H1 (cell line): ENCODE measurements at regions not wholly inside any gene's neighbourhood (a gene's known extent, or its start where the extent isn't known, plus 50 kb on each side); places are given as distances from the start of the nearest gene placed in this dataset.

Experiments
- BACH1 ChIP-seq: IDR thresholded peaks from 2 replicates; pipeline ENCODE4 v1.6.1; 2012; ENCODE audit warnings: low read length, improper control_type of control experiment
- CHD7 ChIP-seq: fragments of 300-600 bp; sonication (generic); IDR thresholded peaks from 2 replicates; pipeline ENCODE4 v1.7.1; 2012; ENCODE audit warnings: low read length, moderate library complexity, mild to moderate bottlenecking, inconsistent platforms; ENCODE audit not compliant: insufficient replicate concordance
- HDAC6 ChIP-seq: IDR thresholded peaks from one replicate; pipeline ENCODE4 v1.7.1; 2012; ENCODE audit warnings: low read depth, mild to moderate bottlenecking, inconsistent platforms, low read length, moderate library complexity
- KDM5A ChIP-seq: fragments of 200-600 bp; IDR thresholded peaks from 2 replicates; pipeline ENCODE4 v1.7.1; 2012; ENCODE audit warnings: mild to moderate bottlenecking, low read length, inconsistent platforms, mixed read lengths
- NANOG ChIP-seq: IDR thresholded peaks from 2 replicates; pipeline ENCODE4 v1.6.1; 2011; ENCODE audit warnings: low read length, low read depth, mild to moderate bottlenecking, inconsistent platforms; ENCODE audit not compliant: insufficient read depth, poor library complexity, severe bottlenecking
- POU5F1 ChIP-seq: IDR thresholded peaks from 2 replicates; pipeline ENCODE4 v1.6.1; 2011; ENCODE audit warnings: low read depth, mild to moderate bottlenecking, low read length, moderate library complexity
- RNF2 ChIP-seq: fragments of 200-900, 300-1000 bp; sonication (generic); IDR thresholded peaks from 2 replicates; pipeline ENCODE4 v1.7.1; 2016; ENCODE audit warnings: borderline replicate concordance, low read depth, mild to moderate bottlenecking, antibody characterized with exemption, low read length; ENCODE audit not compliant: poor library complexity, severe bottlenecking; ENCODE audit errors: missing control alignments
- SIX5 ChIP-seq: IDR thresholded peaks from 2 replicates; pipeline ENCODE4 v1.6.1; 2011; ENCODE audit warnings: mild to moderate bottlenecking, low read depth, low read length
- USF2 ChIP-seq: IDR thresholded peaks from 2 replicates; pipeline ENCODE4 v1.6.1; 2011; ENCODE audit warnings: low read length, improper control_type of control experiment

- no peak for TF ChIP-seq CHD7
- no peak for TF ChIP-seq RNF2
- TF ChIP-seq SIX5: no peak
- no peak for TF ChIP-seq NANOG
- TF ChIP-seq USF2: no peak
- no peak for TF ChIP-seq KDM5A
- TF ChIP-seq POU5F1: no peak
- no peak for TF ChIP-seq BACH1
- no peak for TF ChIP-seq HDAC6
Observed at GRCh38 chr4:133537780-133538281, 388.7 kb downstream of the PCDH10 start (continued).
